Stimulated activated naive CD8-positive, alpha-beta T cell treated with anti-CD3 and anti-CD28 coated beads, Interleukin-15, amount 100 ng/mL, for 72 hours (primary cell): ENCODE measurements at regions not wholly inside any gene's neighbourhood (a gene's known extent, or its start where the extent isn't known, plus 50 kb on each side); places are given as distances from the start of the nearest gene placed in this dataset.
A peak's percentile ranks its signal among the peaks of the same experiment; 100 is the strongest.
"Not testable (repeated sequence)": the region's sequence is repeated elsewhere in the genome, so short reads cannot be mapped to it uniquely, and the experiment has no call there.

Experiments used
- ATAC-seq: fragments of 150-1000 bp; cut with Tn5 transposase; 2 replicates; pipeline ENCODE4 v1.10.0; 2021; ENCODE audit warnings: mild to moderate bottlenecking, moderate library complexity
- DNase-seq, 2 donors: peaks; one replicate each; pipeline ENCODE4 v3.0.0; 2021 to 2022
- H3K27ac Mint-ChIP-seq, 2 donors: one replicate each; pipeline ENCODE4 v1.8.0; 2022; ENCODE audit warnings: mild to moderate bottlenecking in 2 of 2, mixed read lengths in 2 of 2, moderate library complexity in 2 of 2
- H3K27me3 Mint-ChIP-seq: one replicate; pipeline ENCODE4 v1.8.0; 2022; ENCODE audit warnings: mixed read lengths
- H3K4me1 Mint-ChIP-seq: one replicate; pipeline ENCODE4 v1.8.0; 2022; ENCODE audit warnings: mild to moderate bottlenecking, mixed read lengths
- H3K4me3 Mint-ChIP-seq, 2 donors: one replicate each; pipeline ENCODE4 v1.8.0; 2022; ENCODE audit warnings: mild to moderate bottlenecking in 2 of 2, mixed read lengths in 2 of 2, moderate library complexity in 1 of 2
- H3K9me3 Mint-ChIP-seq, 2 donors: one replicate each; pipeline ENCODE4 v1.8.0; 2022; ENCODE audit warnings: mixed read lengths in 2 of 2

DNA sequence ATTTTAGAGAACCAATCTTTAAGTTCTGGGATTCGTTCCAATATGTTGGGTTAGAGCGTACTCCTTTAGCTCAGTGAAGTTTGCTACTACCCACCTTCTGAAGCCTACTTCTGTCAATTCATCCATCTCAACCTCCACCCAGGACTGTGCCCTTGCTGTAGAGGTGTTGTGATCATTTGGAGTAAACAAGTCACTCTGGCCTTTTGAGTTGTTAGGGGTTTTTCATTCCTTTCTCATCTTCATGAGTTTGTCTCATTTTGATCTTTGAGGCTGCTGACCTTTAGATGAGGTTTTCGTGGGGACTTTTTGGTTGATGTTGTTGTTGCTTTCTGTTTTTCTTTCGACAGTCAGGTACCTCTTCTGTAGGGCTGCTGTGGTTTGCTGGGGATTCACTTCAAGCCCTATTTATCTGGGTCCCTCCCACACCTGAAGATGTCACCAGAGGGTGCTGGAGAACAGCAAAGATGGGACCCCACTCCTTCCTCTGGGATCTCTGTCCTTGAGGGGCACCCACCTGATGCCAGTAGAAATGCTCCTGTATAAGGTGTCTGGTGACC lies 158.4 kb downstream of the ANKRD36B start:
- not testable (repeated sequence) for H3K27ac Mint-ChIP-seq, H3K9me3 Mint-ChIP-seq, DNase-seq, H3K4me1 Mint-ChIP-seq, H3K27me3 Mint-ChIP-seq, H3K4me3 Mint-ChIP-seq
- ATAC-seq: peak; percentile 76

DNA sequence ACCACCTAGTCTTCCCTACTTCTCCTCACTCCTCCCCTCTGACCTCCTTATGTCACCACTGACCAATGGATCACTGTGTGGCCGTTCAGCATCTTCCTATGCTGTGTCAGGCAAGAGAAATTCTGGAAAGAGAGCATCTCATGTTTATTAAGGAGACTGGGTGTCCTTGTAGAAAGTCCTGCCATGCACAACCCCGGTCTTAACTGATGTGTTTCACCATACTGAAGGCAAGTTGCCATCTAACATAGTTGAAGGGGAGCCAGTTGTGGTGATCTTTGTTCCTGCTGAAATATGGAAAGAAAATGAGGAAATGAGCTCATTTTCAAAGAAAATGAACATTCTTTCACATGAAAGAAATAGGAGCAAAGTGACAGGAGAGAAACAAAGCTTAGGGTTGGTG lies 167.3 kb downstream of the ANKRD36B start:
- H3K4me3 Mint-ChIP-seq, H3K4me1 Mint-ChIP-seq, H3K9me3 Mint-ChIP-seq, ATAC-seq, H3K27ac Mint-ChIP-seq, H3K27me3 Mint-ChIP-seq, DNase-seq: not testable (repeated sequence)

DNA sequence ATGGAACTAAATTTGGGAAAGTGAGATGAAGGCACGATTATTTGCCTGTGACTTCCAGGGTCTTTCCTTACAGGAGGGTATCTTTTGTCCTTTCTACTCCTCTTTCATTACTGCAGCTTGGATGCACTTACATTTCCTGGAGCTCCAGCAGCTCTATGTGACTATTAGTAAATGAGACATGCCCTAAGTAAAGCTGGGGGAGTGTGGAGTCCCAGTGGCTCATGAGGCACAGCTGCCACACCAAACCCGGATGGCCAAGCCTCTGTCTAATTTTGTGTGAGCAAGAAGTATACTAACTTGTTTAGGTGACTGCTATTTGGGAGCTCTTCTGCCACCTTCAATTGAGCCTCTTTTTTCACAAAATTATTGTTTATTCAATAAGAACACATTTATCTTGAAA lies 183.3 kb downstream of the ANKRD36B start:
- H3K4me3 Mint-ChIP-seq, H3K27me3 Mint-ChIP-seq, ATAC-seq, H3K9me3 Mint-ChIP-seq, H3K4me1 Mint-ChIP-seq, DNase-seq, H3K27ac Mint-ChIP-seq: not testable (repeated sequence)

DNA sequence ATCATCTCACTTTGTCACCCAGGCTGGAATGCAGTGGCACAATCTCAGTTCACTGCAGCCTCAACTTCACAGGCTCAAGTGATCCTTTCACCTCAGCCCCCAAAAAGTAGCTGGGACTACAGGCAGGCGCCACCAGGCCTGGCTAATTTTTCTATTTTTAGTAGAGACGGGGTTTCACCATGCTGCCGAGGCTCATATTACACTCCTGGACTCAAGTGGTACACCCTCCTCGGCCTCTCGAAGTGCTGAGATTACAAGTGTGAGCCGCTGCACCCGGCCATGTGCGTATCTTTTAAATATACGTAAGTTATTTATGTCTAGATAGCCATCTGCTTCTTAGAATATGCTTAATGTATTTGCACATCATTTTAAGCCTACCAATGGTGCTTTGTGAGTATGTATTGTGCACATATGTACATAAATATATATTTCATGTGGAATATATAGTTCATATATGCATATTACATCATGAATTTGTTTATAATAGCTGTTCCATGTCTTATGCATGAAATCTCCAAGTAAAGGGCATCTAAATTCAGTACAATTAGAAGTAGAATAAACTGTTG lies 184.4 kb downstream of the ANKRD36B start:
- H3K27me3 Mint-ChIP-seq, H3K9me3 Mint-ChIP-seq, ATAC-seq, H3K4me3 Mint-ChIP-seq, H3K27ac Mint-ChIP-seq, H3K4me1 Mint-ChIP-seq, DNase-seq: not testable (repeated sequence)

DNA sequence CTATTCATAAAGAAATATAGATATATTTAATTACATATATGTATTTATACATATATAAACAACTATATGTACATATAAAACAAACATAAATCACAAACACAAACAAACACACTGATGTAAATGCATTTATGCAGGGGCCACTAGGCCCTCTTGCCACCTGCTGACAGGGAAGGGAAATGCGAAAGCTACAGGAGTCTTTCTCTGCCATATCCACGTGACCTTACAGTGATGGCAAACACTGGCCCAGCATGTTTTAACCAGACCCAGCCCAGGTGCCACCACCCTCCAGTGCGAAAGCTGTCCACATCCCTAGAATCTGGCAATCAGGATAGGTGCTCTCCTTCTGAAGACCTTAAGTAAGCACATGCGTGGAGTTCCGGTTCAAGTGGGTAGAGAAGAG lies 187.0 kb downstream of the ANKRD36B start:
- ATAC-seq: not testable (repeated sequence)

DNA sequence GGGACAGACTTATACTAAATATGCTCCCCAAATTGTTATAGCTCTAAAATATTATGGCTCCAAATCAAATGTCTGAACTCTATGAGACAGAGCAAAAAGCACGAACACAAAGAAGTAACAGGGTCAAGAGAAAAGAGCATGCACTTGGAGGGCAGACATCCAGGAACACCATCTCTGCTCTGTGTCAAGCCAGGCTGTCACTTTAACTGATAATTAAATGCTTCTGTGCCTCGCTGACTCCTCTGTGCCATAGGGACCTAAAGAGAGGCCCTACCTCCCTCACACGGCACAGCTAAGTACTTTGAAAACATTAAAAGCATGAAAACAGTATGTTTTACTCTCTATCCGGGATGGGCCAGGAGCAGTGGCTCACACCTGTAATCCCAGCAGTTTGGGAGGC lies 194.0 kb downstream of the ANKRD36B start:
- H3K27me3 Mint-ChIP-seq: not testable (repeated sequence)

More for the DNA sequence above, 187.0 kb downstream of the ANKRD36B start:
- DNase-seq, H3K4me1 Mint-ChIP-seq, H3K9me3 Mint-ChIP-seq, H3K27me3 Mint-ChIP-seq, H3K4me3 Mint-ChIP-seq, H3K27ac Mint-ChIP-seq: not testable (repeated sequence)

DNA sequence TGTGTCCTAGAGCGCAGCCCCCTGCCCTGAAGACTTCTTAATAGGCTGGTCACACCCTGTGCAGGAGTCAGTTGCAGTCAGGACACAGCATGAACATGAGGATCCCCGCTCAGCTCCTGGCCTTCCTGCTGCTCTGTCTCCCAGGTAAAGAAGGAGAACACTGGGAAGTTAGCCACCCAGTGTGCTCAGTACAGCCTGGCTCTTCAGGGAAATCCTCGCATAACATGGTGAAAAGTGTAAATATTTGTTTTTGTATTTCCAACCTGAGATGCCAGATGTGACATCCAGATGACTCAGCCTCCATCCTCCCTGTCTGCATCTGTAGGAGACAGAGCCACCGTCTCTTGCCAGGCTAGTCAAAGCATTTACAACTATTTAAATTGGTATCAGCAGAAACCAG lies 203.9 kb downstream of the ANKRD36B start:
- DNase-seq, H3K4me1 Mint-ChIP-seq, H3K9me3 Mint-ChIP-seq, H3K4me3 Mint-ChIP-seq, ATAC-seq, H3K27ac Mint-ChIP-seq, H3K27me3 Mint-ChIP-seq: not testable (repeated sequence)

More for the DNA sequence above, 194.0 kb downstream of the ANKRD36B start:
- DNase-seq, H3K27ac Mint-ChIP-seq, H3K4me3 Mint-ChIP-seq, H3K4me1 Mint-ChIP-seq, ATAC-seq, H3K9me3 Mint-ChIP-seq: not testable (repeated sequence)

DNA sequence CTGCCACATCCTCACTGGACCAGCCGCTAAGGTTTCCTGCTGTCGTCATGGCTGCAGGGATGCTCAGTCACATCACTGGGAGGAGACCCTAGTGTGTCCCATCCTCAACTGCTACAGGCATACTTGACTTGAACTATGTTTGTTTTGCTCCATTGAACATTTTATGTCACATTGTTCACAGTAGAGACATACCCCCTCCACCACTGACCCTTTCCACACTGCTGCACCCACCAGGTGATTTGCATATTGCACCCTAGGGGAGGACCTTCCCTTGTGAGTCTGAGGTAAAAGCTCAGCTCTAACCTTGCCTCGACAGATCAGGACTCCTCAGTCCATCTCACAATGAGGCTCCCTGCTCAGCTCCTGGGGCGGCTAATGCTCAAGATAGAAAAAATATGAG lies 213.8 kb downstream of the ANKRD36B start:
- not testable (repeated sequence) for H3K27ac Mint-ChIP-seq, H3K4me1 Mint-ChIP-seq, H3K9me3 Mint-ChIP-seq, DNase-seq, ATAC-seq, H3K27me3 Mint-ChIP-seq, H3K4me3 Mint-ChIP-seq

DNA sequence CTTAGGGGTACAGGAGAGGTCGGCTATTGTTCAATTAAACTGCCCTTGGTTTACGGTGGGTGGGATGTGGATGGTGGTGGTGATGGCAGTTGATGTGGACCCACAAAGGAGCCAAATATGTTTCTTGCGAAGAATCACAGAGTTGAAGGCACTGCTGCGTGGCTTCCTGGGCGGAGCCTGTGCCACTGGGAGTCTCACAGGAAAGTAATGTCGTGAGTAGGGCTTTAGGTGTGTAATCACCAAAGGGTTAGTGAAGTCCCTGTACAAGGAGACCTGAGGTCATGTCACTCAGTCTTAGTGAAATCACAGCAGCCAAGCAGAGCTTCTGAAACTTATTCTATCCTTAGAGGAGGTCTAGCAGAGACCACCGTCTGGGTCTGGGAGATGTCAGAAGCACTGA lies 215.3 kb downstream of the ANKRD36B start:
- H3K4me1 Mint-ChIP-seq, H3K4me3 Mint-ChIP-seq, ATAC-seq: not testable (repeated sequence)

DNA sequence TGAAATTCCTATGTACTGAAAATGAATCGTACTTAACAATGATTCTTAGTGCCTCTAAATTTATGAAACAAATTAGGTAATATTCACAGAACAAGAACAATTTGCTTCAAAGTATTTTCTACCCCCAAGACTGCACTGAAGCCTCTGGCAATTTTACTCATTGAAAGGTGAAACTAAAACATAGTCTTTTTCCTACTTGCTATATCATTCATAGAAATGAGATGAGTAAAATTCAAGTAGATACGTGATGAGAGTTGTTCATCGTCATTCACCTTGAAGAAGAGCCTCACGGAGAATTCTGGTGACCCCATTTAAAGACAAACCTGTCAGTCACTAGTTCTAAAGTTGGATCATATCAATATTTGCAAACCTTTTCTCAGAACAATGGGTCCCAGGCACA lies 226.5 kb downstream of the ANKRD36B start:
- H3K9me3 Mint-ChIP-seq, H3K4me1 Mint-ChIP-seq, DNase-seq, H3K27me3 Mint-ChIP-seq, H3K4me3 Mint-ChIP-seq, ATAC-seq, H3K27ac Mint-ChIP-seq: not testable (repeated sequence)

More for the DNA sequence above, 215.3 kb downstream of the ANKRD36B start:
- not testable (repeated sequence) for DNase-seq, H3K27me3 Mint-ChIP-seq, H3K27ac Mint-ChIP-seq, H3K9me3 Mint-ChIP-seq

DNA sequence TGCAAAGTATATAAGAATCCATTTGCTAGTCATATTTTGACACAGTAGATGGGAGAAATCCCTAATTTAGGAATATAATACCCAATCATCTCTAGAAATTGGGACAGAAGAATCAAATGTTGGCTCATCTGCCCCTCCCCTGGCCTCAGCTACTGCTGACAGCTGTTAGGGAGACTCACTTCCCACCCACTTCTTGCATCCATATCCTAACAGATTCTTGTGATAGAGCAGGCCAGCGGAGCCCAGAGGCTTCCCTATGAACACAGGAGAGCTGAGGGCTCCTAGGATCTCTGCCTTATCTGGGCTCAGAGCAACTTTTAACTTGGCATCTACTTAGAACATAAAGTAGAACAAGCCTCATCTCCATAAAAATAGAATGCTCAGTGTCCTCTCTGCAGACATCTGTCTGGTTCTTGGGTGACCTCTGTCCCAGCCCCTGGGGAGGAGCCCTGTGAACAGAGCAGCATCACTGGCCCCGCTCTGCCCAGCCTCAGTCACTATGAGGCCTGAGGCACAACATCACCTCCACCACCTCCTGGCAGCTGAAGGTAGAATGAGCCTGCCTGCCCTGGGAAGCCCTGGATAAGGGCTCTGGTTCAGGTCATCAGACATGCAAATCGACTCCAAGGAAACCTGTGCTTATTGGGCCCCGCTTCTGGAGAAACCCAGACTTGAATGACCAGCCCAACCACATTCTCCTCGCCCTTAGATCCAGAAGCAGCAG lies 229.7 kb downstream of the ANKRD36B start:
- no peak overlapping the region for H3K4me3 Mint-ChIP-seq
- no peaks in the 10 kb centered on the region for H3K9me3 Mint-ChIP-seq
- peak overlapping the region in 1 of 2 donors; percentile 16 for H3K27ac Mint-ChIP-seq
- H3K4me1 Mint-ChIP-seq: no peaks in the 10 kb centered on the region
- ATAC-seq (no peak), DNase-seq (no peak)
- peaks cover 28% of the 10 kb centered on the region for H3K27me3 Mint-ChIP-seq

DNA sequence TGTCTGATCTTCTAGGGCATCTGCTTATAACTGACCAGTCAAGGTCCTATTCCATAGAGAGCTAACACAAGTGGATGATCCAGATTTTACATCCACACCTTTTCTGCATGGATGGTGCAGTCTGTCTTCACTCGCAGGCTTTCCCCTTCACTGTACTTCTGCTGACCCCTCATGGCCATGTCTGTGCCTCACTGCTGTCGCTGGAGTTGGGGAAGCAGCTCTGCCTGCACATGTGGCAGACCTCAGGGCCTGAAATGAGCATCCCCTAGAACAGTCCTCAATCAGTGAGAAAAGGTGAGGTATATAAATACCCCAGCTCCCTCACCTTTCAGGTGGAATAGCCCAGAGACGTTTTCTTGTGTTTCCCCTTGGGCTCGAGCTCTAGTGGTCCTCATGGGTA lies 233.8 kb downstream of the ANKRD36B start:
- Mint-ChIP-seq H3K27me3 (peaks cover 52% of the 10 kb centered on the region), H3K27ac (no peak overlapping the region), H3K9me3 (no peaks in the 10 kb centered on the region), H3K4me1 (no peaks in the 10 kb centered on the region), H3K4me3 (no peak overlapping the region)
- ATAC-seq (no peak), DNase-seq (no peak)

DNA sequence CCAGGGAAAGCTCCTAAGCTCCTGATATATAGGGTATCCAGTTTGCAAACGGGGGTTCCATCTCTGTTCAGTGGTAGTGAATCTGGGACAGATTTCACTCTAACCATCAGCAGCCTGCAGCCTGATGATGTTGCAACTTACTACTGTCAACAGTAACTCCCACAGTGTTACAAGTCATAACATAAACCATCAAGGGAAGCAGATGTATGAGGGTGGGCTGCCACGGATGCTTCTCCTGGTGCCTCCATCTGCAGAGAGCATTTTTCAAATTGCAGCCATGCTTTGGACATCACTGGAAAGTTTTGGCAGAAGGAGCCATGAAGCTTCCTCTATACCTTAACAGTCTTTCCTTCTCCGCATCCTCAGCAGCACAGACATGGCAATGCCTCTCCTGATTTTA lies 234.5 kb downstream of the ANKRD36B start:
- no peaks in the 10 kb centered on the region for H3K9me3 Mint-ChIP-seq
- H3K27ac Mint-ChIP-seq: no peak overlapping the region
- H3K4me3 Mint-ChIP-seq: no peak overlapping the region
- H3K27me3 Mint-ChIP-seq: peaks cover 52% of the 10 kb centered on the region
- no peaks in the 10 kb centered on the region for H3K4me1 Mint-ChIP-seq
- ATAC-seq: no peak
- no peak for DNase-seq

DNA sequence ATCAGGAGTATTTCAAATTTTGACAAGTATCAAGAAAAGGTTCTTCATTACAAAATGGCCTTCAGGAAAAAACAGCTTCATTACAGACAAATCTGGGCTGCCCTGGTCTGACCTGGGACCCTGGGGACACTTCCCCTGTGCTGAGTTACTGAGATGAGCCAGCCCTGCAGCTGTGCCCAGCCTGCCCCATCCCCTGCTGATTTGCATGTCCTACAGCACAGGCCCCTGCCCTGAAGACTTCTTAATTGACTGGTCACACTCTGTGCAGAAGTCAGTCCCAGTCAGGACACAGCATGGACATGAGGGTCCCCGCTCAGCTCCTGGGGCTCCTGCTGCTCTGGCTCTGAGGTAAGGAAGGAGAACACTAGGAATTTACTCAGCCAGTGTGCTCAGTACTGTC lies 235.1 kb downstream of the ANKRD36B start:
- Mint-ChIP-seq H3K4me3 (no peak overlapping the region), H3K9me3 (no peaks in the 10 kb centered on the region), H3K27ac (no peak overlapping the region), H3K4me1 (no peaks in the 10 kb centered on the region), H3K27me3 (peaks cover 52% of the 10 kb centered on the region)
- DNase-seq (no peak), ATAC-seq (no peak)

DNA sequence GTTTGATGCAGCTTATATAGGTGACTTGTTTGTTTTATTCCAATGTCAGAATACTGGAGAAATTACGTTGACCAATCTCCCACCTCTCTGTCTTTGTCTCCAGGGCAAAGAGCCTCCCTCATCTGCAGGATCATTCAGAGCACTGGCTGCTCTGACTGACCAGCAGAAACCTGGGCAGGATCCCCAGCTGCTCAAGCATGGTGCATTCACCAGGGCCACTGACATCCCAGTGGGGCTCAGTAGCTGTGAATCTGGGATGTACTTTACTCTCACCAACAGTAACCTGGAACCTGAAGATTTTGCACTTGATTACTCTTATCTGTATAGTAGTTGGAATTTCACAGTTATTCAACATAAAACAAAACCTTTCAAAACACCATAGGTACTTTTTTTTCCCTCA lies 235.9 kb downstream of the ANKRD36 start:
- no peaks in the 10 kb centered on the region for H3K9me3 Mint-ChIP-seq
- peaks cover 25% of the 10 kb centered on the region for H3K27me3 Mint-ChIP-seq
- ATAC-seq: no peak

DNA sequence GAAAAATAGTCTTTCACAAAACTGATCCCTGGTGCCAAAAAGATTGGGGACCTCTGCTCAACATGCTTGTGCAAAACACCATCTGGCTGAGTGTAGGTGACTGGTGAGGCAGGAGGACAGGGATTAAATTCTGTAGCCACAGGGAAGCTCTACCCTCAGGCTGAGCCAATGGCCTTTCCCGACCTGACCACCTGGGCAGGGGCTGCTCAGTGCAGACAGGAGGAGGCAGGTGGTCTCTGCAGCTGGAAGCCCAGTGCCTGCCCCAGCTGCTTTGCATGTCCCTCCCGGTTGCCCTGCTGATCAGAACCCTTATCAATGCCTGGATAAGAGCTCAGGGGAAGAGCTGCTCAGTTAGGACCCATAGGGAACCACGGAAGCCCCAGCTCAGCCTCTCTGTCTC lies 235.3 kb downstream of the ANKRD36 start:
- no peaks in the 10 kb centered on the region for H3K4me1 Mint-ChIP-seq
- DNase-seq (no peak), ATAC-seq (no peak)
- H3K27me3 Mint-ChIP-seq: peaks cover 20% of the 10 kb centered on the region
- H3K27ac Mint-ChIP-seq: peak overlapping the region in 1 of 2 donors; percentile 34
- H3K9me3 Mint-ChIP-seq: no peaks in the 10 kb centered on the region
- H3K4me3 Mint-ChIP-seq: no peak overlapping the region

More for the DNA sequence above, 235.9 kb downstream of the ANKRD36 start:
- Mint-ChIP-seq H3K27ac (no peak overlapping the region), H3K4me1 (no peaks in the 10 kb centered on the region), H3K4me3 (no peak overlapping the region)
- DNase-seq: no peak
